Caco-2 (cell line): ENCODE measurements at regions not wholly inside any gene's neighbourhood (a gene's known extent, or its start where the extent isn't known, plus 50 kb on each side); places are given as distances from the start of the nearest gene placed in this dataset.
A peak's percentile ranks its signal among the peaks of the same experiment; 100 is the strongest.

ENCODE experiments used
- BruUV-seq: library from RNA; stranded (reverse); fragments of 400-500 nt; replicated peaks from 2 replicates; lab custom pipeline; 2021; lab: Mats Ljungman, UMichigan
- CTCF ChIA-PET: fragments of 300-600 bp; sonication (Branson Sonifier 250); formaldehyde crosslinking; loops from one replicate; lab custom pipeline; 2022; ENCODE audit warnings: antibody characterized with exemption; lab: Charles Lee
- POLR2A ChIA-PET: fragments of 300-600 bp; sonication (Branson Sonifier 250); formaldehyde crosslinking; loops from one replicate; lab custom pipeline; 2022; ENCODE audit warnings: antibody characterized with exemption; lab: Charles Lee
- DNase-seq, 2 experiments: peaks; one replicate each; pipeline versions ENCODE4 v3.0.0 to v3.0.0-alpha.2; 2020 to 2022
- H3K27me3 ChIP-seq: replicated peaks from 2 replicates; pipeline ENCODE4 v1.6.0; 2011; ENCODE audit warnings: low read length; ENCODE audit not compliant: control insufficient read depth, insufficient read depth
- H3K36me3 ChIP-seq: 2 replicates; pipeline ENCODE4 v1.5.1; 2011; ENCODE audit warnings: low read length; ENCODE audit not compliant: control insufficient read depth, insufficient read depth
- H3K4me1 ChIP-seq: fragments of 250-450 bp; sonication (Bioruptor Pico); 2 replicates; pipeline ENCODE4 v1.5.1; 2020; ENCODE audit warnings: mild to moderate bottlenecking
- H3K4me3 ChIP-seq: 2 replicates; pipeline ENCODE4 v1.5.1; 2011; ENCODE audit warnings: low read depth, mild to moderate bottlenecking, control low read depth, low read length
- H3K9me3 ChIP-seq: fragments of 250-450 bp; sonication (Bioruptor Pico); 2 replicates; pipeline ENCODE4 v1.5.1; 2020; ENCODE audit warnings: mild to moderate bottlenecking, moderate library complexity
- H3K27ac Mint-ChIP-seq: one replicate; pipeline ENCODE4 v1.8.0; 2022; ENCODE audit warnings: mixed read lengths; ENCODE audit not compliant: unreplicated experiment
- H3K27me3 Mint-ChIP-seq: one replicate; pipeline ENCODE4 v1.8.0; 2022; ENCODE audit warnings: mixed read lengths; ENCODE audit not compliant: insufficient read depth, unreplicated experiment
- H3K36me3 Mint-ChIP-seq: one replicate; pipeline ENCODE4 v1.8.0; 2022; ENCODE audit warnings: mild to moderate bottlenecking, mixed read lengths; ENCODE audit not compliant: insufficient read depth, unreplicated experiment
- H3K4me1 Mint-ChIP-seq: one replicate; pipeline ENCODE4 v1.8.0; 2022; ENCODE audit warnings: low read depth, mixed read lengths; ENCODE audit not compliant: unreplicated experiment
- H3K4me3 Mint-ChIP-seq: one replicate; pipeline ENCODE4 v1.8.0; 2022; ENCODE audit warnings: mild to moderate bottlenecking, moderate library complexity, mixed read lengths; ENCODE audit not compliant: unreplicated experiment
- H3K9me3 Mint-ChIP-seq: one replicate; pipeline ENCODE4 v1.8.0; 2022; ENCODE audit warnings: mixed read lengths; ENCODE audit not compliant: unreplicated experiment
- intact Hi-C: fragments of 100-400 bp; cut with micrococcal nuclease; formaldehyde crosslinking; loops from one replicate; pipeline ENCODE4 v1.10.0; 2022; ENCODE audit not compliant: unreplicated experiment
- TF ChIP-seq, protein P1 (sequence below), 2 experiments: fragments of 200-600 bp in 1 of 2; IDR thresholded peaks; 1 replicate in 1 of 2; 2 replicates in 1 of 2; pipeline versions ENCODE4 v1.5.1 to v1.8.0; 2011 to 2022; ENCODE audit warnings: antibody characterized with exemption in 1 of 2, control low read depth in 1 of 2, inconsistent platforms in 1 of 2, low read depth in 1 of 2, low read length in 1 of 2, mild to moderate bottlenecking in 1 of 2, moderate library complexity in 1 of 2; ENCODE audit not compliant: insufficient read depth in 1 of 2, severe bottlenecking in 1 of 2, unreplicated experiment in 1 of 2

DNA sequence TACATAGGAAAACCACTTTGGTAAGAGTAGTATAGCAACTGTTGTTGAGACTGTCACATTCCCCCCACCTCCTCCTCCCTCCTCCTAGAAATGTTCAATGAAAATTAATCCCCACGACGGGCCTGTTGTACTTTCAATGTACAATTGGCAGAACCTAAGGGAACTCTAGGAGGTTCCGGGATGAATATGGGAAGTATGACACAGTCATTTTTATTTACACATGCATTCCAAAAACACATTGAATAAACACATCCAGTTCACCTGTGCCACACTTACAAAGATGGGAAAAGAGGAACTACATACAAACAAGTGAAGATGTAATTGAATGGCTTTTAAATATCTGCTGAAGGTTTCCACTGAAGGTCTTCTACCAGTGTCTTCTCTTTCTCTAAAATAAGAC, 144.4 kb upstream of the NBPF11 start:
- TF ChIP-seq, protein P1, sequence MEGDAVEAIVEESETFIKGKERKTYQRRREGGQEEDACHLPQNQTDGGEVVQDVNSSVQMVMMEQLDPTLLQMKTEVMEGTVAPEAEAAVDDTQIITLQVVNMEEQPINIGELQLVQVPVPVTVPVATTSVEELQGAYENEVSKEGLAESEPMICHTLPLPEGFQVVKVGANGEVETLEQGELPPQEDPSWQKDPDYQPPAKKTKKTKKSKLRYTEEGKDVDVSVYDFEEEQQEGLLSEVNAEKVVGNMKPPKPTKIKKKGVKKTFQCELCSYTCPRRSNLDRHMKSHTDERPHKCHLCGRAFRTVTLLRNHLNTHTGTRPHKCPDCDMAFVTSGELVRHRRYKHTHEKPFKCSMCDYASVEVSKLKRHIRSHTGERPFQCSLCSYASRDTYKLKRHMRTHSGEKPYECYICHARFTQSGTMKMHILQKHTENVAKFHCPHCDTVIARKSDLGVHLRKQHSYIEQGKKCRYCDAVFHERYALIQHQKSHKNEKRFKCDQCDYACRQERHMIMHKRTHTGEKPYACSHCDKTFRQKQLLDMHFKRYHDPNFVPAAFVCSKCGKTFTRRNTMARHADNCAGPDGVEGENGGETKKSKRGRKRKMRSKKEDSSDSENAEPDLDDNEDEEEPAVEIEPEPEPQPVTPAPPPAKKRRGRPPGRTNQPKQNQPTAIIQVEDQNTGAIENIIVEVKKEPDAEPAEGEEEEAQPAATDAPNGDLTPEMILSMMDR (IDR thresholded peaks at IDR 0.05; ENCODE audit: insufficient read depth in 1 of 2, low read depth in 1 of 2, low read length in 1 of 2, severe bottlenecking in 1 of 2, unreplicated experiment in 1 of 2) = no peak
- Mint-ChIP-seq H3K27me3 (no peaks in the 10 kb centered on the region), H3K4me3 (peak overlapping the region; percentile 51), H3K9me3 (peaks cover 49% of the 10 kb centered on the region), H3K36me3 (peaks cover 29% of the 10 kb centered on the region), H3K4me1 (peaks cover 16% of the 10 kb centered on the region), H3K27ac (peak overlapping the region; percentile 77)
- Histone ChIP-seq H3K4me3 (no peak overlapping the region), H3K4me1 (peaks cover 17% of the 10 kb centered on the region), H3K36me3 (no peaks in the 10 kb centered on the region), H3K9me3 (peaks cover 29% of the 10 kb centered on the region), H3K27me3 (no peaks in the 10 kb centered on the region)
- no peak for DNase-seq
- BruUV-seq = no TSS peak
- ChIA-PET CTCF (no interaction called here), POLR2A (no interaction called here)
- intact Hi-C loops = no loop called here

DNA sequence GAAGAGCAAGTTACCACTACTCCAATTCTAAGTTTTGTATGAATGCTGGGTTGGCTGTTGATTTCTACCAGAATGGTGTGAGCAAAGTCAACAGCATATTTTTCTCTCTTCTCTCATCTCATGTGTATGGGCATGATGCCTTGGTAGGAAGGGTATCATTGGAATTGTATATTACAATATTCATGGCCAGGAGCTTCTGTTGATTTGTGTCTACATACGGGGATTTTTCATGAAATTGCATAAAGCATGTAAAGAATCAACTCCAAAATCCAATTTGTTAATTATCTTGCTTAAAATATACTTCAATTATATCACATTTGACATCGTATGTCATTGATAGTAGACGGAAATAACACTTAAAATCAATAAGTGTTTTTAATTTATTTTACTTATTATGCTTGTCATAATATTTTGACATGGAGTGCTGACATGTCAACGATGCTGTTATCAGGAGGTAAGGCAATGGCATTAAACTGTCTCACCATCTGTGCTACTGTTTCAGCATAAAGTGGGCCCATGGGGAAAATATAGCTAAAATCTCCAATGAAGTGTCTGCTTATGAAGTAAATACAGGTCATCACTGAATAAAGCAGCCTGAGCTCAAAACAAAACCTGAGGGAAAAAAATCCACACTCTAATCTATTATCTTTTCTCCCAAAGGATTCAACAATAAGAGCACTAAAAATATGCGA, 142.2 kb upstream of the NBPF11 start:
- Histone ChIP-seq H3K4me1 (peaks cover 17% of the 10 kb centered on the region), H3K27me3 (no peaks in the 10 kb centered on the region), H3K36me3 (no peaks in the 10 kb centered on the region), H3K9me3 (peaks cover 35% of the 10 kb centered on the region), H3K4me3 (no peak overlapping the region)
- ChIA-PET CTCF (interaction anchor here (0.6 kb wide), 1 partner anchor 31 kb away, joined by 3 read pairs; no protein-coding TSS in a partner anchor), POLR2A (no interaction called here)
- Mint-ChIP-seq H3K27me3 (no peaks in the 10 kb centered on the region), H3K4me1 (peaks cover 16% of the 10 kb centered on the region), H3K4me3 (no peak overlapping the region), H3K27ac (no peak overlapping the region), H3K36me3 (peaks cover 24% of the 10 kb centered on the region), H3K9me3 (peaks cover 63% of the 10 kb centered on the region)
- no peak for DNase-seq
- intact Hi-C loops = no loop called here
- TF ChIP-seq, protein P1 (IDR thresholded peaks at IDR 0.05; ENCODE audit: insufficient read depth in 1 of 2, low read depth in 1 of 2, low read length in 1 of 2, severe bottlenecking in 1 of 2, unreplicated experiment in 1 of 2) = no peak
- no TSS peak for BruUV-seq

DNA sequence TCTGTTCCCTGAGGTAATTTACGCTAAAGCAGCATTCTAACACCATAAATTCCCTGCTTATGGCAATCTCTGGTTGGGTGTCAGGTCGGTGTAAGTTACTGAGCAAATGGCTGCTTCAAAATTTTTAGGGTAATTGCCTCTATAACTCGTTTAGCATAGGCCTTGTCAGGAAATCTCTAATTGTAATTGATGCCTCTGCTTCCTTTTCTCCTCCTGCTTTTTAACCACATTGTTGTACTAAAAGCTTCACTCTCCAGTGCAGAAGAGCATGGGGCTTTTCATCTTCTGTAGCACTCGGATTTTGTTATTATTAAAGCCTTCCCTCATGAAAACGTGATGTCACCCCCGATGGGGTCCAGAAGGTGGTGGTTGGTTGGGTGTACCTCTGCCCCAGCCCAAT, 141.6 kb upstream of the NBPF11 start:
- peaks cover 41% of the 10 kb centered on the region for H3K9me3 ChIP-seq
- TF ChIP-seq, protein P1 (IDR thresholded peaks at IDR 0.05; ENCODE audit: insufficient read depth in 1 of 2, low read depth in 1 of 2, low read length in 1 of 2, severe bottlenecking in 1 of 2, unreplicated experiment in 1 of 2) = no peak
- BruUV-seq = no TSS peak
- no peak for DNase-seq
- H3K27ac Mint-ChIP-seq = peak overlapping the region; percentile 42
- ChIA-PET POLR2A (no interaction called here), CTCF (no interaction called here)
- peaks cover 24% of the 10 kb centered on the region for H3K36me3 Mint-ChIP-seq
- no peaks in the 10 kb centered on the region for H3K27me3 ChIP-seq
- H3K4me1 ChIP-seq = peaks cover 17% of the 10 kb centered on the region
- H3K27me3 Mint-ChIP-seq = no peaks in the 10 kb centered on the region
- H3K4me3 ChIP-seq = no peak overlapping the region
- H3K36me3 ChIP-seq = no peaks in the 10 kb centered on the region
- intact Hi-C loops = no loop called here
- H3K4me1 Mint-ChIP-seq = peaks cover 16% of the 10 kb centered on the region
- peaks cover 65% of the 10 kb centered on the region for H3K9me3 Mint-ChIP-seq
- H3K4me3 Mint-ChIP-seq = no peak overlapping the region
